ENCODE measurements at regions not wholly inside any gene's neighbourhood (a gene's known extent, or its start where the extent isn't known, plus 50 kb on each side); places are given as distances from the start of the nearest gene placed in this dataset.
"Not testable (repeated sequence)": the region's sequence is repeated elsewhere in the genome, so short reads cannot be mapped to it uniquely, and the experiment has no call there.

DNA sequence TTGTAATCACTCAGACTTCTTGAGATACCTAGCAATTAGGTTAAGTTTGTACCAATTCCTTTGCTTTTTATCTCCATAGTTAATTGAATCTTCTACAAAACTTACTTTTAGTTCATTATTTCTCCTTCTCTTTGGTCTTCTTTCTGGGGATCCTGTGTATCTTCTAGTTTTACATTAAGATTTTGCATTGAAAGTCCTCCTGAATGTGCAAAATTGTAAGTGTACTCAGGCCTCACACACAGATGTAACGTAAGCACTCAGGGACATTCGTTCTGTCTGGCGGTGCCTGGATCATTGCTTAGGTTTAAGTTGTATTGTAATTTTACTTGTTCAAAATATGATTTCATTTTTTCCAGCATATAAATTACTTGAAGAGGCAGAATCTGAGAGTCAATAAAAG, 222.6 kb upstream of the CPHXL start:
- no peak for DNase-seq (ENCODE audit: low read depth)
- TF ChIP-seq, protein P1, sequence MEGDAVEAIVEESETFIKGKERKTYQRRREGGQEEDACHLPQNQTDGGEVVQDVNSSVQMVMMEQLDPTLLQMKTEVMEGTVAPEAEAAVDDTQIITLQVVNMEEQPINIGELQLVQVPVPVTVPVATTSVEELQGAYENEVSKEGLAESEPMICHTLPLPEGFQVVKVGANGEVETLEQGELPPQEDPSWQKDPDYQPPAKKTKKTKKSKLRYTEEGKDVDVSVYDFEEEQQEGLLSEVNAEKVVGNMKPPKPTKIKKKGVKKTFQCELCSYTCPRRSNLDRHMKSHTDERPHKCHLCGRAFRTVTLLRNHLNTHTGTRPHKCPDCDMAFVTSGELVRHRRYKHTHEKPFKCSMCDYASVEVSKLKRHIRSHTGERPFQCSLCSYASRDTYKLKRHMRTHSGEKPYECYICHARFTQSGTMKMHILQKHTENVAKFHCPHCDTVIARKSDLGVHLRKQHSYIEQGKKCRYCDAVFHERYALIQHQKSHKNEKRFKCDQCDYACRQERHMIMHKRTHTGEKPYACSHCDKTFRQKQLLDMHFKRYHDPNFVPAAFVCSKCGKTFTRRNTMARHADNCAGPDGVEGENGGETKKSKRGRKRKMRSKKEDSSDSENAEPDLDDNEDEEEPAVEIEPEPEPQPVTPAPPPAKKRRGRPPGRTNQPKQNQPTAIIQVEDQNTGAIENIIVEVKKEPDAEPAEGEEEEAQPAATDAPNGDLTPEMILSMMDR (IDR thresholded peaks at IDR 0.05; ENCODE audit: low read depth, low read length) = no peak
- TF ChIP-seq POLR2A (IDR thresholded peaks at IDR 0.05; ENCODE audit: extremely low read depth, insufficient read length) (no peak), MYC (IDR thresholded peaks at IDR 0.05; ENCODE audit: low read depth, low read length) (no peak)
- TF ChIP-seq, protein P2, sequence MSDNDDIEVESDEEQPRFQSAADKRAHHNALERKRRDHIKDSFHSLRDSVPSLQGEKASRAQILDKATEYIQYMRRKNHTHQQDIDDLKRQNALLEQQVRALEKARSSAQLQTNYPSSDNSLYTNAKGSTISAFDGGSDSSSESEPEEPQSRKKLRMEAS (IDR thresholded peaks at IDR 0.05; ENCODE audit: low read depth, low read length) = no peak
- H3K4me3 ChIP-seq (ENCODE audit: low read depth, low read length) = no peak overlapping the region

DNA sequence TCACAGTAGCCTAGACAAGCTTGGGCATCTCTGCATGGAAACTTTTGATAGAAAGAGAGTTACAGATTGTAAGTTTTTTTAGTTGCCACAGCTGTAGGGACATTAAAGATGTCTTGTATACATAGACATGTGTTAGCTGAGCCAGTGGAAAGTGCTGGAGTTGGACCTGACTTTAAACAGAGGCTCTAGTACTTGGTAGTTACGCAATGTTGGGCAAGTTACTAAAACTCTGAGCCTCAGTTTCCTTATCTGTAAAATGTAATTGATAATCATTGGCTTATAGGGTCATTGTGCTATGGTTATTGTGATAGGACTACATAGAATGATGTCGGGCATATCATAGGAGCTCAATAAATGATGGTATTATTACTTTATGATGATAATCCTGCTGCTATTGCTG, 225.8 kb upstream of the CPHXL start:
- DNase-seq (ENCODE audit: low read depth) = no peak
- TF ChIP-seq MYC (IDR thresholded peaks at IDR 0.05; ENCODE audit: low read depth, low read length) = no peak
- no peak for TF ChIP-seq POLR2A (IDR thresholded peaks at IDR 0.05; ENCODE audit: extremely low read depth, insufficient read length)
- TF ChIP-seq, protein P2 (IDR thresholded peaks at IDR 0.05; ENCODE audit: low read depth, low read length) = no peak
- TF ChIP-seq, protein P1 (IDR thresholded peaks at IDR 0.05; ENCODE audit: low read depth, low read length) = no peak
- no peak overlapping the region for H3K4me3 ChIP-seq (ENCODE audit: low read depth, low read length)

DNA sequence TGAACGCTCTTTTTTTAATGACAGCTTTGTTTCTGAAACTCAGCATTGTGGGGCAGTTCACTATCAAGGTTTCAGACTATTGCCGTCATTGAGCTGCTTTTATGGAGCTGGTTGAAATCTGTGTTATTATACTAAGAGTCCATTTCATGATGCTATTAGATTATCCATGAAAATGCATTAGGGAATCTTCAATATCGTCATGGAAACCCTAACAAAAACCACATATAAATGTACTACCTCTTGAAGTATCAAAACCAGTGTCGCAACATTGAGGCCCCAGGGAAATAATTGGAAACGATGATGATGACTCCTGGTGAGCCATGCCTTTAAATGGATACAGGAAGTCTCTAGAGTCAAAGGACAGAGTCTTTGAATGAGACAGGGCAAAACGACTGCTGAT, 231.6 kb upstream of the CPHXL start:
- no peak for DNase-seq (ENCODE audit: low read depth)
- H3K4me3 ChIP-seq (ENCODE audit: low read depth, low read length) = no peak overlapping the region
- TF ChIP-seq, protein P2 (IDR thresholded peaks at IDR 0.05; ENCODE audit: low read depth, low read length) = no peak
- TF ChIP-seq POLR2A (IDR thresholded peaks at IDR 0.05; ENCODE audit: extremely low read depth, insufficient read length) (no peak), MYC (IDR thresholded peaks at IDR 0.05; ENCODE audit: low read depth, low read length) (no peak)
- TF ChIP-seq, protein P1 (IDR thresholded peaks at IDR 0.05; ENCODE audit: low read depth, low read length) = no peak

DNA sequence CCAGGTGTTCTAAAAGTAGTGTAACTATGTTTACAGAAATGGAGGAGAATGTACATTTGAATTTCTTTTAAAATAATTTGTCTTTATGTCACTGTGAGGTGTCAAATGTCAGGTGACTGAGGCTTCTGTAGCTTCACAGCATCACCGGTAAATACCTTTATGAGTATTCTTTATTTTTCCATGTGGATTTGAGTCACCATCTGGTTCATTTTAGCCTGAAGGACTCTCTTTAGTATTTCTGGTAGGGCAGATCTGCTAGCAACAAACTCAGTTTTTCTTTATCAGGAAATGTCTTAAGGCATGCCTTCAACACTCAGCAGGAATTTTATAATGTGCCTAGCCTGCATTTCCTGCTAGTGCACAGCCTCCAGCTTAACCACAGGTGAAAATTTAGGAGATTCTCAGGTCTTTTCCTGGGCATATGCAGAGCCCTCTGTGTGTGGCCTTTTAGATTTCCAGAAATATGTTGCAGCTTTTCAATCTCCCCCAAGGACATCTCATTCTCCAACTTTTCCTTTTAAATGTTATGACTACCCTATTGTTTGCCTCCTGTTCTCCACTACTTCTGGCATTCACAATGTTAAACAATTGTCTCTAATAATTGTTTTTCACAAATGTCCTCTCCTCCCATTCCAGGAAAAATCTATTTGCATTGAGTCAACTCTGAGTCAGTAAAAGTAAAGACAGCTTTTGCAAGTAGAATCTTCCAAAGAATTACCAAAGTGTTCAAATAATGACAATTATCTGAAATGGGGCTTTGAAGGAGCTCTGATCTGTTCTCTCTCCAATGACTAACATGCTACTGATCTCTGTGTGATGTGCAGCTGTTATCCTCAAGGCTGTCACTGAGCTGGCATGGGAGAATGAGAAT, 239.4 kb upstream of the CPHXL start:
- H3K4me3 ChIP-seq (ENCODE audit: low read depth, low read length) = no peak overlapping the region
- no peak for DNase-seq (ENCODE audit: low read depth)
- TF ChIP-seq, protein P1 (IDR thresholded peaks at IDR 0.05; ENCODE audit: low read depth, low read length) = no peak
- no peak for TF ChIP-seq MYC (IDR thresholded peaks at IDR 0.05; ENCODE audit: low read depth, low read length)
- TF ChIP-seq, protein P2 (IDR thresholded peaks at IDR 0.05; ENCODE audit: low read depth, low read length) = no peak
- TF ChIP-seq POLR2A (IDR thresholded peaks at IDR 0.05; ENCODE audit: extremely low read depth, insufficient read length) = no peak

DNA sequence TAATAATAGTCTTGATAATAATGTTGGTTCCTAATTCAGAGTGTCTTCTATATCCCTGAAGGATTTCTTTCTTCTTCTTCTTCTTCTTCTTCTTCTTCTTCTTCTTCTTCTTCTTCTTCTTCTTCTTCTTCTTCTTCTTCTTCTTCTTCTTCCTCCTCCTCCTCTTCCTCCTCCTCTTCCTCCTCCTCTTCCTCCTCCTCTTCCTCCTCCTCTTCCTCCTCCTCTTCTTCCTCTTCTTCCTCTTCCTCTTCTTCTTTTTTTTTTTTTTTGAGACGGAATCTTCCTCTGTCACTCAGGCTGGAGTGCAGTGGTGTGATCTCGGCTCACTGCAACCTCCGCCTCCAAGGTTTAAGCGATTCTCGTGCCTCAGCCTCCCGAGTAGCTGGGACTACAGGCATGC, 242.8 kb upstream of the CPHXL start:
- H3K4me3 ChIP-seq (ENCODE audit: low read depth, low read length) = not testable (repeated sequence)

DNA sequence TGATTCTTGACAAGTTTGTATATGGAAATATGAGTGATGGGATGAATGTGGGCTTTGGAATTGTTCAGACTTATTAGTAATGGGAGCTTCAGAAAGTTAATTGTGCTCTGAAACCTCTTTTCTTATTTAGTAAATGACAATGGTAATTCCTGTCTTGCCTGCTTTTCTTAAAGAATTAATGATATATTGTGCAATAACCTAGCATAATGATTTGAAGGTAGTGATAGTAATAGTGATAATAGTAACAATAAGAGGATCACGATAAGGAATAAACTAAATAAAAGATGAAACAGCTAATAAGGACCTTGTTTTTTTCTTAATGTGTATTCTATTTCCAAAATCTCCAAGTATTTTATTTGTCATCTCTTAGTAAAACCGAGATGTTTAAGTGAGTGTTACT, 245.0 kb upstream of the CPHXL start:
- no peak overlapping the region for H3K4me3 ChIP-seq (ENCODE audit: low read depth, low read length)
- TF ChIP-seq MYC (IDR thresholded peaks at IDR 0.05; ENCODE audit: low read depth, low read length) = no peak
- TF ChIP-seq, protein P2 (IDR thresholded peaks at IDR 0.05; ENCODE audit: low read depth, low read length) = no peak
- TF ChIP-seq, protein P1 (IDR thresholded peaks at IDR 0.05; ENCODE audit: low read depth, low read length) = no peak
- no peak for TF ChIP-seq POLR2A (IDR thresholded peaks at IDR 0.05; ENCODE audit: extremely low read depth, insufficient read length)
- no peak for DNase-seq (ENCODE audit: low read depth)

More for the DNA sequence above, 242.8 kb upstream of the CPHXL start:
- DNase-seq (ENCODE audit: low read depth) = not testable (repeated sequence)

Data from NB4 (cell line).